ENCODE measurements at regions not wholly inside any gene's neighbourhood (a gene's known extent, or its start where the extent isn't known, plus 50 kb on each side); places are given as distances from the start of the nearest gene placed in this dataset.

- intact Hi-C loops (cut with DNase I): no loop called here
- TF ChIP-seq CTCF (IDR thresholded peaks at IDR 0.05): no peak
- Histone ChIP-seq H3K9me3 (no peaks in the 10 kb centered on the region), H3K36me3 (ENCODE audit: insufficient read depth in 1 of 2, low read depth in 1 of 2) (no peaks in the 10 kb centered on the region), H3K27ac (no peak overlapping the region), H3K27me3 (ENCODE audit: insufficient read depth in 3 of 3, low read length in 2 of 3) (peaks cover 0 to 1% (median 0%) of the 10 kb centered on the region in 3 donors), H3K4me1 (no peaks in the 10 kb centered on the region), H3K4me3 (no peak overlapping the region)
- ATAC-seq (no peak), DNase-seq (no peak)
- 81 to 86% (median 83%) methylated on average over 3 of the region's 3 CpGs for WGBS, 3 donors
Measured at GRCh38 chr2:129074298-129074920, 755.7 kb upstream of the HS6ST1 start.

- intact Hi-C loops (cut with DNase I): no loop called here
- no peaks in the 10 kb centered on the region for H3K36me3 ChIP-seq (ENCODE audit: insufficient read depth in 1 of 2, low read depth in 1 of 2)
- no peak overlapping the region for H3K4me3 ChIP-seq
- H3K27ac ChIP-seq: no peak overlapping the region
- no peaks in the 10 kb centered on the region for H3K9me3 ChIP-seq
- no peaks in the 10 kb centered on the region for H3K4me1 ChIP-seq
- no peak for DNase-seq
- no peak for ATAC-seq
- H3K27me3 ChIP-seq (ENCODE audit: insufficient read depth in 3 of 3, low read length in 2 of 3): peaks cover 0 to 1% (median 0%) of the 10 kb centered on the region in 3 donors
- TF ChIP-seq CTCF (IDR thresholded peaks at IDR 0.05): no peak
- WGBS, 3 donors: 68 to 78% (median 76%) methylated on average over 3 of the region's 3 CpGs
Measured at GRCh38 chr2:129078548-129078947, 759.9 kb upstream of the HS6ST1 start.

- WGBS, 3 donors: 61 to 65% (median 65%) methylated on average over 7 of the region's 7 CpGs
- Histone ChIP-seq H3K4me1 (no peaks in the 10 kb centered on the region), H3K27ac (no peak overlapping the region), H3K27me3 (ENCODE audit: insufficient read depth in 3 of 3, low read length in 2 of 3) (peaks cover 0 to 1% (median 0%) of the 10 kb centered on the region in 3 donors), H3K4me3 (no peak overlapping the region), H3K36me3 (ENCODE audit: insufficient read depth in 1 of 2, low read depth in 1 of 2) (no peaks in the 10 kb centered on the region), H3K9me3 (no peaks in the 10 kb centered on the region)
- intact Hi-C loops (cut with DNase I): no loop called here
- TF ChIP-seq CTCF (IDR thresholded peaks at IDR 0.05): no peak
- no peak for ATAC-seq
- DNase-seq: no peak
Measured at GRCh38 chr2:129080715-129081476, 762.2 kb upstream of the HS6ST1 start.

GRCh38 chr2:129085386-129085785, 766.7 kb upstream of the HS6ST1 start:
- no peak overlapping the region for H3K4me3 ChIP-seq
- H3K9me3 ChIP-seq: no peaks in the 10 kb centered on the region
- DNase-seq (no peak), ATAC-seq (no peak)
- no peaks in the 10 kb centered on the region for H3K4me1 ChIP-seq
- no peak for TF ChIP-seq CTCF (IDR thresholded peaks at IDR 0.05)
- 84 to 92% (median 87%) methylated on average over 3 of the region's 3 CpGs for WGBS, 3 donors
- peaks cover 0 to 2% (median 0%) of the 10 kb centered on the region in 3 donors for H3K27me3 ChIP-seq (ENCODE audit: insufficient read depth in 3 of 3, low read length in 2 of 3)
- intact Hi-C loops (cut with DNase I): no loop called here
- H3K36me3 ChIP-seq (ENCODE audit: insufficient read depth in 1 of 2, low read depth in 1 of 2): no peaks in the 10 kb centered on the region
- H3K27ac ChIP-seq: no peak overlapping the region

Measured in psoas muscle (tissue), 7 donors.